ENCODE measurements at regions not wholly inside any gene's neighbourhood (a gene's known extent, or its start where the extent isn't known, plus 50 kb on each side); places are given as distances from the start of the nearest gene placed in this dataset.

GRCh38 chr2:84243788-84244733, 215.0 kb downstream of the SUCLG1 start:
- no TSS peak for BruUV-seq (replicated peaks)
- Histone ChIP-seq H3K4me3 (no peak overlapping the region), H3K27ac (ENCODE audit: extremely low read depth, low read depth, low read length) (no peak overlapping the region), H3K9ac (ENCODE audit: insufficient read depth in 1 of 2, low read depth in 2 of 2, low read length in 2 of 2) (no peak overlapping the region), H4K20me1 (replicated peaks; ENCODE audit: control insufficient read depth, insufficient read depth, low read length) (no peaks in the 10 kb centered on the region), H3K9me3 (replicated peaks; ENCODE audit: control insufficient read depth, insufficient read depth, low read depth, low read length) (no peaks in the 10 kb centered on the region), H3K9me1 (ENCODE audit: control insufficient read depth, insufficient read depth, low read length) (no peaks in the 10 kb centered on the region), H3K4me1 (replicated peaks in 1 of 2; ENCODE audit: control insufficient read depth in 2 of 2, insufficient read depth in 2 of 2, low read length in 2 of 2) (no peaks in the 10 kb centered on the region), H2AFZ (ENCODE audit: low read depth, low read length) (no peak overlapping the region), H3K27me3 (ENCODE audit: control insufficient read depth in 2 of 2, insufficient read depth in 2 of 2, low read length in 2 of 2) (no peaks in the 10 kb centered on the region), H3K4me2 (ENCODE audit: insufficient read depth, low read length) (no peak overlapping the region), H3K79me2 (ENCODE audit: control insufficient read depth, insufficient read depth, low read length) (no peaks in the 10 kb centered on the region), H3K36me3 (ENCODE audit: control insufficient read depth, insufficient read depth, low read length) (no peaks in the 10 kb centered on the region)
- ATAC-seq = no peak
- in situ Hi-C loops (cut with MboI) = no loop called here
- ChIA-PET POLR2A (no interaction called here), CTCF (ENCODE audit: low intra/inter-chr PET ratio) (no interaction called here)
- FAIRE-seq = no peak
- no peak for DNase-seq (ENCODE audit: extremely low read depth in 1 of 4, low spot score in 3 of 4)
- WGBS (ENCODE audit: insufficient coverage, low coverage, missing lambda C conversion rate) = 2% methylated on average over 9 of the region's 9 CpGs
- TF ChIP-seq NBN (IDR thresholded peaks at IDR 0.05; ENCODE audit: low read depth) (no peak), CHD1 (IDR thresholded peaks at IDR 0.05; ENCODE audit: low read length) (no peak), TCF7L2 (IDR thresholded peaks at IDR 0.05; ENCODE audit: low read depth, low read length) (no peak), ZNF699 (CRISPR knock-in tag; IDR thresholded peaks at IDR 0.05; ENCODE audit: insufficient replicate concordance) (no peak), ZNF707 (CRISPR knock-in tag; conservative IDR thresholded peaks at IDR 0.05) (no peak), AFF4 (CRISPR knock-in tag; IDR thresholded peaks at IDR 0.05) (no peak), TRIM28 (IDR thresholded peaks at IDR 0.05) (no peak), ZNF764 (CRISPR knock-in tag; IDR thresholded peaks at IDR 0.05; ENCODE audit: low read depth) (no peak), ZBTB33 (CRISPR knock-in tag; IDR thresholded peaks at IDR 0.05) (no peak), NFYB (IDR thresholded peaks at IDR 0.05; ENCODE audit: extremely low read depth, insufficient read length) (no peak), KLF10 (CRISPR knock-in tag; IDR thresholded peaks at IDR 0.05) (no peak), TEAD2 (tag; IDR thresholded peaks at IDR 0.05) (no peak), ZBTB1 (CRISPR knock-in tag; IDR thresholded peaks at IDR 0.05; ENCODE audit: borderline replicate concordance, low read depth) (no peak), HIVEP1 (CRISPR knock-in tag; IDR thresholded peaks at IDR 0.05) (no peak)
- intact Hi-C loops (cut with micrococcal nuclease) = no loop called here
